Right lobe of liver (tissue), 6 donors: ENCODE measurements at regions not wholly inside any gene's neighbourhood (a gene's known extent, or its start where the extent isn't known, plus 50 kb on each side); places are given as distances from the start of the nearest gene placed in this dataset.

Experiments
- ATAC-seq, 4 donors: fragments of 200-7000 bp; cut with Tn5 transposase; one replicate each; pipeline ENCODE4 v1.9.1; 2020; ENCODE audit warnings: mild to moderate bottlenecking in 4 of 4, moderate library complexity in 4 of 4
- DNase-seq, 3 donors: peaks; one replicate each; pipeline ENCODE4 v3.0.0-alpha.2; 2020
- H3K27ac ChIP-seq, 3 donors: fragments of 200-600 bp; one replicate each; pipeline ENCODE4 v1.8.0; 2022
- H3K27me3 ChIP-seq, 2 donors: fragments of 200-600 bp; one replicate each; pipeline ENCODE4 v1.8.0; 2022
- H3K36me3 ChIP-seq, 4 donors: fragments of 200-600 bp; sonication (generic) in 1 of 4; one replicate each; pipeline versions ENCODE4 v1.5.1 to v1.8.0; 2017 to 2022; ENCODE audit warnings: control low read depth in 1 of 4
- H3K4me1 ChIP-seq, 4 donors: fragments of 200-600 bp; sonication (generic) in 1 of 4; one replicate each; pipeline versions ENCODE4 v1.5.1 to v1.8.0; 2017 to 2022; ENCODE audit warnings: control low read depth in 1 of 4
- H3K4me3 ChIP-seq, 3 donors: fragments of 200-600 bp; one replicate each; pipeline ENCODE4 v1.8.0; 2022
- H3K9me3 ChIP-seq, 4 donors: fragments of 200-600 bp; sonication (generic) in 1 of 4; one replicate each; pipeline versions ENCODE4 v1.5.1 to v1.8.0; 2017 to 2022; ENCODE audit warnings: control low read depth in 1 of 4
- POLR2A ChIP-seq: fragments of 450-650 bp; IDR thresholded peaks from one replicate; pipeline ENCODE4 v1.6.1; 2017; ENCODE audit warnings: antibody characterized with exemption, mild to moderate bottlenecking
- WGBS: methylation state at CpG from one replicate; pipeline ENCODE4 v1.1.6; 2018; ENCODE audit warnings: low coverage, low lambda C conversion rate; ENCODE audit not compliant: insufficient coverage; ENCODE audit errors: missing lambda C conversion rate; 5-methylcytosine and 5-hydroxymethylcytosine counted together
- intact Hi-C, 2 donors: fragments of 100-400 bp; cut with DNase I; formaldehyde crosslinking; loops; one replicate each; pipeline versions ENCODE4 v1.11.2 to v1.14.1; 2022
- TF ChIP-seq, protein P1 (sequence below), 4 donors: fragments of 200-600 bp in 3 of 4; fragments of 450-650 bp in 1 of 4; IDR thresholded peaks; one replicate each; pipeline versions ENCODE4 v1.5.1 to v1.8.0; 2016 to 2022; ENCODE audit warnings: antibody characterized with exemption in 4 of 4, mild to moderate bottlenecking in 2 of 4
- donor health status: DM: no; HTN: yes; CAD: no.
- donor health status: DM: no; HTN: no; CAD: no.
- donor health status: DM: no; HTN: no; CAD: no.
- donor health status: DM: no; HTN: yes; CAD: no.
- donor health status: DM: no; HTN: yes; CAD: no.

DNA sequence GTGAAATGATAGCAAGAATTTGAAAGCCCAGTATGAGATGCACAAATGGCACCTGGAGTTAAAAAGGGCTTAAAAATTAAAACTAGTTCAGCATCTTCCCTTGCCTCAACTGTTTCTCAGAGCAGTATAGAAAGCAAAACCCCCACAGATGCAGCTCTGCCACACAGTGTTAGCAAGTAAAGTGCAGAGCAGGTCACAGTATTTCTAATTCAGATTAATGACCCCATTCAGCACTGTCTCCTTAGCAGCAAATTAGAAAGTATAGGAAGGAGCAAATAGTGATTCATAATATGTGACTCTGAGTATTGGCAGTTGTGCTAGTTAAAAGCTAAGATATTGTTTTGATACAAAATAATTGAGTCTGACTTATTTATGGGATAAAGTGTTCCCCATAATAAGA is 73.8 kb upstream of the CCDC85A start:
- no peak overlapping the region for H3K27ac ChIP-seq
- no peaks in the 10 kb centered on the region for H3K36me3 ChIP-seq
- intact Hi-C loops: loop anchor here in 1 of 2 donors (10.0 kb wide), 1 partner anchor 395 kb away; no protein-coding TSS in a partner anchor
- DNase-seq: no peak
- H3K4me3 ChIP-seq: no peak overlapping the region
- TF ChIP-seq POLR2A: no peak
- TF ChIP-seq, protein P1, sequence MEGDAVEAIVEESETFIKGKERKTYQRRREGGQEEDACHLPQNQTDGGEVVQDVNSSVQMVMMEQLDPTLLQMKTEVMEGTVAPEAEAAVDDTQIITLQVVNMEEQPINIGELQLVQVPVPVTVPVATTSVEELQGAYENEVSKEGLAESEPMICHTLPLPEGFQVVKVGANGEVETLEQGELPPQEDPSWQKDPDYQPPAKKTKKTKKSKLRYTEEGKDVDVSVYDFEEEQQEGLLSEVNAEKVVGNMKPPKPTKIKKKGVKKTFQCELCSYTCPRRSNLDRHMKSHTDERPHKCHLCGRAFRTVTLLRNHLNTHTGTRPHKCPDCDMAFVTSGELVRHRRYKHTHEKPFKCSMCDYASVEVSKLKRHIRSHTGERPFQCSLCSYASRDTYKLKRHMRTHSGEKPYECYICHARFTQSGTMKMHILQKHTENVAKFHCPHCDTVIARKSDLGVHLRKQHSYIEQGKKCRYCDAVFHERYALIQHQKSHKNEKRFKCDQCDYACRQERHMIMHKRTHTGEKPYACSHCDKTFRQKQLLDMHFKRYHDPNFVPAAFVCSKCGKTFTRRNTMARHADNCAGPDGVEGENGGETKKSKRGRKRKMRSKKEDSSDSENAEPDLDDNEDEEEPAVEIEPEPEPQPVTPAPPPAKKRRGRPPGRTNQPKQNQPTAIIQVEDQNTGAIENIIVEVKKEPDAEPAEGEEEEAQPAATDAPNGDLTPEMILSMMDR (IDR thresholded peaks at IDR 0.05): no peak
- H3K27me3 ChIP-seq: no peaks in the 10 kb centered on the region
- no peaks in the 10 kb centered on the region for H3K9me3 ChIP-seq
- ATAC-seq: no peak
- H3K4me1 ChIP-seq: no peaks in the 10 kb centered on the region

DNA sequence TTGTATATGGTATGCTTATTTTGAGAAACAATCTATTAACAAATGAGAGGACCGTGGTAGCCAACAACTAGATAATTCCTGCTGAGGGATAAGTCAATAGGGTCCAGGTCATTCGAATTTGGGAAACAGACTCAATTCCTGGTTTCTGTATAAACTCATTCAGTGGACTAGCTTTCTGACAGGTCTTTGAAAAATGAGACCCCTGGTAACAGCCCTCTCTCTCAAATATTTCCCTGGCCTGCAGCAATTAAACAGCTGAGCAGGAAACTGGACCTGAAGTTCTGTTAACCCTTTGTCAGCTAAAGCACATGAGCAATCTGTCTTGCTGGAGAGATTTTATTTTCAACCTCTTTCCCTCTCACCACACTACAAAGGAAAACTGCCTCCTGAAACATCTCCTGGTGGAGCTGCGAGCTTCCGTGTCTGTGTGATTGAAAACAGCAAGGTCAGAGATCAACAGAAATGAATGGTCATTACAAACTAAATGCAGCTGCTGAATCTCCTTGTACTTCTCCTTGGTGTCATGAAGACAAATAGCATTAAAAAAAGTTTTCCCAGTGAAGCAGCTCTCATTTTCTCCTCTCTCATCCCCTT is 70.3 kb upstream of the CCDC85A start:
- ATAC-seq: no peak
- 24% methylated on average over 4 of the region's 4 CpGs for WGBS
- TF ChIP-seq, protein P1 (IDR thresholded peaks at IDR 0.05): no peak
- no peak for TF ChIP-seq POLR2A
- intact Hi-C loops: loop anchor here in 1 of 2 donors (10.0 kb wide), 1 partner anchor 399 kb away; no protein-coding TSS in a partner anchor
- Histone ChIP-seq H3K9me3 (no peaks in the 10 kb centered on the region), H3K36me3 (no peaks in the 10 kb centered on the region), H3K27me3 (no peaks in the 10 kb centered on the region), H3K27ac (no peak overlapping the region), H3K4me1 (no peaks in the 10 kb centered on the region), H3K4me3 (no peak overlapping the region)
- no peak for DNase-seq

DNA sequence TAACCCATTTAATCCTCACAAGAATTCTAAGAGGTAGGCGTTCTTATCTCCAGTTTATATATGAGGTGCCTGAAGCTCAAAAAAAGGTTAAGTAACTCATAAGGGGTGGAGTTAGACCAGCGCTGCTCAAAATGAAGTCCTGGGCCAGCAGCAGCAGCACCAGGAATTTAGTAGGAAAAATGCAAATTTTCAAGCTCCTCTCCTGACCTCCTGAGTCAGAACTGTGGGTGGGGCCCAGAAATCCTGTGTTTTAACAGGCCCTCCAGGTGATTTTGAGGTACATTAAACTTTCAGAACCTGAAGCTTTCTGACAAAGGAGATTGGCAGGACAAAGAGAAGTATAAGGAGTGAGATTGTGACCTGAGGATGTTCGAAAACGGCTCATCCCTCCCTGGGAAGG is 66.0 kb upstream of the CCDC85A start:
- H3K9me3 ChIP-seq: no peaks in the 10 kb centered on the region

DNA sequence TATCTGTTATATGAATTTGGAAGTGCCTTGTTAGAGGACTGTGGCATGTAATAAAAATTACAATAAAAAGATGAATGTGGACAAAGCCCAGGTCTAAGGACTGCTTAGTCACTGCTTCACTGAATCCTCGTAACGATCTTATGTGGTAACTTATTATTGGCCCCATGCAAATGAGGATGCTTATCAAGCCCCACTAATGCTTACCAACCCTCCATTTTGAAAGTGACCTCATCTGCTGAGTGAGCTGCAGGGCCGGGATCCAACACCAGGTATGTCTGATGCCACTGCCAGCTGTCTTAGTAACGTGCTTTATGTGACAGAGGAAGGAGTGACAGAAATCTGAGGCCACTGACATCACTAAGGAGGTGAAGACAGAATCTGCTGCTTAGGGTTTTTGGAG is 65.3 kb upstream of the CCDC85A start:
- Histone ChIP-seq H3K36me3 (no peaks in the 10 kb centered on the region), H3K4me1 (no peaks in the 10 kb centered on the region), H3K27me3 (no peaks in the 10 kb centered on the region), H3K27ac (no peak overlapping the region), H3K9me3 (no peaks in the 10 kb centered on the region), H3K4me3 (no peak overlapping the region)
- DNase-seq (no peak), ATAC-seq (no peak)
- no peak for TF ChIP-seq POLR2A
- TF ChIP-seq, protein P1 (IDR thresholded peaks at IDR 0.05): no peak
- 41% methylated on average over 3 of the region's 4 CpGs for WGBS
- intact Hi-C loops: loop anchor here in 1 of 2 donors (10.0 kb wide), 1 partner anchor 404 kb away; no protein-coding TSS in a partner anchor

More for the DNA sequence above, 66.0 kb upstream of the CCDC85A start:
- intact Hi-C loops: loop anchor here in 1 of 2 donors (10.0 kb wide), 1 partner anchor 403 kb away; no protein-coding TSS in a partner anchor
- TF ChIP-seq, protein P1 (IDR thresholded peaks at IDR 0.05): no peak
- no peak for TF ChIP-seq POLR2A
- ATAC-seq (no peak), DNase-seq (no peak)
- 61% methylated on average over 4 of the region's 4 CpGs for WGBS
- Histone ChIP-seq H3K27ac (no peak overlapping the region), H3K27me3 (no peaks in the 10 kb centered on the region), H3K4me1 (no peaks in the 10 kb centered on the region), H3K36me3 (no peaks in the 10 kb centered on the region), H3K4me3 (no peak overlapping the region)
